OCI-M1 (cell line): ENCODE measurements at regions not wholly inside any gene's neighbourhood (a gene's known extent, or its start where the extent isn't known, plus 50 kb on each side); places are given as distances from the start of the nearest gene placed in this dataset.
A peak's percentile ranks its signal among the peaks of the same experiment; 100 is the strongest.
"Not testable (repeated sequence)": the region's sequence is repeated elsewhere in the genome, so short reads cannot be mapped to it uniquely, and the experiment has no call there.

ENCODE experiments used
- DNase-seq: peaks from one replicate; lab custom pipeline; 2025; lab: John Stamatoyannopoulos, UW

DNA sequence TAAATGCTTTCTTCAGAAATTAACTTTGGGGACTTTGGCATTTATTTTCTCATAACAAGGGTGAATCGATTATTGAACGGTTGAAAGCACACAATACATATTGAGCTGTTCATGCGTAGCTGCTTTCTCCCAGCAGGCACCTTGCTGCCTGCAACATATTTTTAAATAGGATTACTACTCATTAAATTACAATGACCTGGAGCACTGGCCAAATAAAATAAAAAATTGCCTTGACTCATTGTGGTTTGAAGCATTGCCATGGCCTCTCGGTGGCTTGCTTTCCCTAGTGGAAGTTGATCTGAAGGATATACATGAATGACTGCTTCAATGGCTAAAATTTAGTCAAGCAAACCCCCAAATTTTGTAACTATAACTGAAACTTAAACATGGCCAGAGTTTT is 181.6 kb upstream of the NUDT12 start:
- DNase-seq, result peak; percentile 35

DNA sequence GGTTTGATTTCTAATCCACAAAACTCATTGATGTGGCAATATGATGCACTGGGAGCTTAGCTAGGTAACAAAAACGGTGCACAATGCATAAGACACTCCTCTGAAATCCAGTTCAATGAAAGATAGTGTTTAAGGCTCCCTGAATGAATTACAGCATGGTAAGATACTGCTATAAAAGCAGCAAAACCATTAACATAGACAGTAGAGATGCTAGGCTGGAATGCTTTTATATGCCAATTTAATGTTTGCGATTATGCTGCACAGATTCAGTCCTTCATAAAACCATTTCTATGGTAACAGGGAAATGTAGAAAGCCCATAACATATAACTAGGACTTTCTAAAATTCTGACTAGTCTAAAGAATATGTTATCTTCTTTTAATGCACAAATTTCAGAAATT is 180.8 kb upstream of the NUDT12 start:
- DNase-seq, result no peak

DNA sequence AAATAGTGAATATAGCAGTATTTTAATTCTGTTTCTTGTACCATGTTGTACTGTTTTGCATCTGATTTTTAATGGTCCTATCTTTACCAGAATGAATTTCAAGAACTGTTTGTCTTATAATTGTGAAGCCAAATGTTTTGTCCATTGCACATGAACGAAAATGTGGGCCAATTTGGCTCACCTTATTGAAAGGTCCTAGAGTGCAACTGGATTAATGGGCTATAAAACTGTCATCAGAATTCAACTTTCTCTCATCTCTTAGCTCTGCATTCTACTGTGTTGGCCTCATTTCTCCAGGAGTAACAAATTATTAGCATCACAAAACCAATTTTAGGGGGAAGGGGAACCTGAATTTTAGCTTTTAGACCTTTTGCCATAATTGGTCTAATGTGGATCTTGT is 179.4 kb upstream of the NUDT12 start:
- no peak for DNase-seq

DNA sequence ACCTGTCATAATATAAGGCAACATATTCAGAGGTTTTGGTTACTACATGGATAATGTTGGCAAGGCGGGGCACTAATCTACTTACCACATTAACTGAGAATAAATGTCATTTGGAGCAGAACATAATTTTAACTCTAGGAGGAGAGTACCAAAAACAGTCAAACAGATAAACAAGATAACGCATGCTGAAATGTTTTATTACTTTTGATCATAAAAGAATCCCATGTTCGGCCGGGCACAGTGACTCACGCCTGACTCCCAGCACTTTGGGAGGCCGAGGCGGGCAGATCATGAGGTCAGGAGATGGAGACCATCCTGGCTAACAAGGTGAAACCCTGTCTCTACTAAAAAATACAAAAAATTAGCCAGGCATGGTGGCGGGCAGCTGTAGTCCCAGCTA is 173.8 kb upstream of the NUDT12 start:
- DNase-seq, result not testable (repeated sequence)

DNA sequence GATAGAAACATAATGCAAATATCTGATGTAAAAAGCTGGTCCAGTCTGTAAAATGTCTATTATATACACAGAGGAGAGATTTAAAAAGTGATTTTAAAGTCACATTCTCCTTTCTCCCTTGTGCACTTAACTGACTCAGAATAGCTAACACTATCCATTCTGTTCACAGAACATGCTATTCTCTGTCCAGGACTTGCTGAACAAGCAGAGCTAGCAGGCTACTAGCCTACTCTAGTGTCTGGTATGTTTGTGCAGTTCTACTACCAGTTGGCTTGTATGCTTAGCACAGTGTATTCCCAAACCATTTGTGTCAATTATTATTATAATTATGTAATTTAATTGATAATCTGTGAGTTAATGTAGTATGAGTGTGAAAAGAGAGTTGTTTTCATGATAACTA is 161.7 kb upstream of the NUDT12 start:
- DNase-seq, result no peak

DNA sequence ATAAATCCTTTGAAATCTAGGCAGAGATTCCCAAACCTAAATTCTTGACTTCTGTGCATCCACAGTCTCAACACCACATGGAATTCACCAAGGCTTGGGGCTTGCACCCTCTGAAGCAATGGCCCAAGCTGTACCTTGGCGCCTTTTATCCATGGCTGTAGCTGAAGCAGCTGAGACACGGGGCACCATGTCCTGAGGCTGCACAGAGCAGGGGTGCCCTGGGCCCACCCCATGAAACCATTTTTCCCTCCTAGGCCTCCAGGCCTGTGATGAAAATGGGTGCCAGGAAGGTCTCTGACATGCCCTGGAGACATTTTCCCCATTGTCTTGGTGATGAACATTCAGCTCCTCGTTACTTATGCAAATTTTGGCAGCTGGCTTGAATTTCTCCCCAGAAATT is 158.6 kb upstream of the NUDT12 start:
- DNase-seq, result no peak

DNA sequence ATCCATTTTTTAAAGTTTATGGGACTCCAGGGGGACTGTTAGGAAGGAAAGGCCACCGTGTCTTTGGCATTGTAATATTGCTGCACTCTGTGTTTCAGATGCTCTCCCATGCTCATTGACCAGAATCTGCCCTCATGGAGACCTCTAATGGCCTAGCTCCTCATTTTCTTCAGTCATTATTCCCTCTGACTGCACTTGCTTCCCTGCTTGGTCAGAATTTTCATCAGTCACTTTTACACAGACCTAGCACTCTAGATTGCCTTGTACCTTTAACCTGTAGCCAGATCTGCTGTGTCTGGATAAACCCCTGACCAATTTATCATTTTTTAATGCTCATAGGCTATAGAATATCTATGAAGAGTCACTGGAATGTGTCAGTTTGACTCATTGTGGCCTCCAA is 155.5 kb upstream of the NUDT12 start:
- no peak for DNase-seq

DNA sequence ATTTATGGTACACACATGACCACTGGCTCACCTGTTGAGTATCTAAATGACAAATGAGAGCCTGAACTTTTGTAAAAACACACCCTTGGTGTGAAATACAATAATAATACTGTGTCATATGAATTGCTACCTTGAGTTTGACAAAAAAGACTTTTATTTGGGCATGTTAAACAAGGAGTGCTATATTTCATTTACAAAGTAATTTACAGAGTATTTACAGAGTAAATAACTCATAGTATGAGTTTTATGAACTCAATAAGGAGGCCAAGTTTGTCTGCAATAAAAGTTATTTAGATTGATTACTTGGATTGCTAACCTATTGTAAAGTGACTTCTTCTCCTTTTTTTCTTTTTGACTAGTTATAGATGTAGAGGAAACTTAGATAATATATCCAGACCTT is 146.0 kb upstream of the NUDT12 start:
- DNase-seq, result no peak

DNA sequence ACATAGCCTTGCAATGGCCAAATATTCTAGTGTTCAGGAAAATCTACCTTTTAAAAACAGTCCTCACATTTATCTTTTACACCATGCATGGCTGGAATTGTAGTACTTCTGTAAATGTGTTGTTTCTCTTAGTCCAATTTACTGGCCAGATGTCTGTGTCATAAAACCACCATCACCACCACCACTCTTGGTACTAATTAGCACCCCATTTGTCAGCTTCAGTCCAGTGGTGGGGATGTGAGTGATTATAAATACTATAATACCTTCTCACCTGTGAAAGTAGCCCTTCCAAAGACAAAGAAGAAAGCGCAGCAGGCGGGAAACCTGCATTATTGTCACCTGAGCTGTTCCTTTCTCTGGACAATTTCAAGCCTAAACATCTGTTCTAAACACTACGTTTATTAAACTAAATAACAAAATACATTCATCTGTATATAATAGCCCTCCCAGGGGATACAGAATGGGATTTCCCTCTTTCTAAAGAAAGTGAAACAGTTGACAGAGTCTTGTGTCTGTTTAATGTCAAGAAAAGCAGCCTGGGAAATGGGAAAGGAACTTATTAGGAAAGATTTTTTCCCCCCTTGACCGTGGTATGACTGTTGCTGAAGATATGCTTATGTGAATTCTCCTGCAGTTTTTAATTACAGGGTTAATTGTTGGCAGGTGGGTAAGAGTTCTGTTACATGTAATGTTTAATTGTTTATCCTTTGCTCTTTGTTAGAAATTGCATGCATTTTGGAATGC is 144.5 kb upstream of the NUDT12 start:
- DNase-seq, result no peak

DNA sequence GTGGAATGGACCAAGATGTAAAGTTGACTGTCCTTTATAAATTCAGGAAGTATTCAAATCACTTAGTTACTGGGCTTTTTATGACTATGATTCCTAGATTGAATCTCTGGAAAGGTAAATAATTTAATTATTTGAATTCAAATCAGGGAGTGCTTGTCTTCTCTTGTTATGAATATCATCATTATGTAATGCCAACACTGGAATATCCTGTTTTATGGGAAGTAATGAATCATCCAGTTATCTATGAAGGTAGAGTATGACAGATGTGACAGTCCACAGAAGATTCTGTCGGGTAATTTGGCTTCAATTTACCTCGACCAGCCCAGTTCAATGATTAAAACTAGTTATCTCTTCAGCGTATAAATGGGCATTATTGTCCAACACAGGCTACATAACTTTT is 141.0 kb upstream of the NUDT12 start:
- DNase-seq, result no peak

DNA sequence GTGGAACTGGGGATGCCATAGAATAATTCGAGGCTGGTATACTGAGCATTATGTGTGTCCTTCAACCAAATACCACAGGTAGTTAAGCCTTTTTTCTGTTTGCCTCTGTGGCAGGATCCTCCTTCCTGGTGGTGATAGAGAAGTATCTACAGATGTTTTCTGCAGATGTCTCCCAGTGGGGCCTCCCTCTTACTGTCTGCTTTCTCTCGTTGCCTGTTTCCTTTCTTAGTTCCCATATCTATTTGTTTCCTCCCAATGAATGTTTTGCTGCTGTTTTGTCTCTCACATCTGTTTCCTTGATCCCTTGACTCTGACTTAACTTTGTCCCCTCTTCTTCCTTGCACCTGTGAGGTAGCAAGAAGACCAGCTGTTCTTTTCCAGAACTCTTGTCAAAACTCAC is 130.9 kb upstream of the NUDT12 start:
- no peak for DNase-seq

DNA sequence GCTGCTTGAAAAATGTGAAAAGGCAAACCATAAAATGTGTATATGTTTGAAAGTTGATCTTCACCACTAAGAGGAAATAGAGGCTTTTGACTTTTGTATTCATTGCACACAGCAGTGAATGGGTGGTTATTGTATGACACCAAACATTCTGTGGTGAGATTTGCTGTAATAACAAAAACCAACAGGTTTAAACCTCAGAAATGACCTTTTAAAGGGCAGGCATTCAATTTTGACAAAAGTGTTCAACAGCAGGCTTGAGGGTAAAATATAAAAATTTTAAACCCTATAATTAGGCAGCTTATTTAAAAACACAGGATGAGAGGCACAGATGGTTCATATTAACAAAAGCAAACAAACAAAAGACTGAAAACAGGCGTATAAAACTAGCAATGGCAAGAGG is 128.1 kb upstream of the NUDT12 start:
- no peak for DNase-seq

DNA sequence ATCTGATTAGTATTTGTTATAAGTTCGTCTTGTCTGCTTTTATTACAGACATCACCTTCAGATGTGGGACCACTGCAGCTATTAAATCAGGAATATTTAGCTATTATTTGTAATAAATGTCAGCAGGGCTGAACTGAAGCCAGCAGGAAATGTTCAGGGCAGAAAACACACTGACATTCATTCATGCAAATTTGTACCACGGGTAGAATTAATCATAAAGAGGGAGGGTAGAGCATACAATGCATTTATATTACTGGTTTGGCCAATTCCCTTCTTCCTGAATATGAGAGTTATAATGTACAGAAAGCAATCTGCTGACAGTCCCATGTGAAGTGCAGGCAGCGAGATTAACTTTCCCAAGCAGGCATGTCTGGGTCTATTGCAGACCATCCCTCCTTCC is 117.3 kb upstream of the NUDT12 start:
- DNase-seq, result no peak

DNA sequence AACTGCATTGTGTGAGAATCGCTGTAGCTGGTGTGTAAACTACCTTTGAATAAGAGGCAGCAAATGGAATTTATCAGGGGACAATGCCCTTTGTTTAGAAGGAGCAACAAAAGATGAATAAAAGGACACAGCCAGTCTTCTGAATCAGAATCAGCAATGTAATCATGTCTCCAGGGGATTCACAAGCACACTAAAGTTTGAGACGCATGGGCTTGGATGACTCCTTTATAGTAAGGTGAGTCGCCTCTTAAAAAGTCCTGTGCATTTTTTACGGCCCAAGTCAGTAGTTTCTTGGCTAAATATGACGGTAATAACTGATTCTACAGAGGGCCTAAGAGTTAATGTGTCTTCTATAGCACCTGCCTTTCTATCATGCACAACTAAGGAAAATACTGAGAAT is 113.6 kb upstream of the NUDT12 start:
- DNase-seq, result not testable (repeated sequence)

DNA sequence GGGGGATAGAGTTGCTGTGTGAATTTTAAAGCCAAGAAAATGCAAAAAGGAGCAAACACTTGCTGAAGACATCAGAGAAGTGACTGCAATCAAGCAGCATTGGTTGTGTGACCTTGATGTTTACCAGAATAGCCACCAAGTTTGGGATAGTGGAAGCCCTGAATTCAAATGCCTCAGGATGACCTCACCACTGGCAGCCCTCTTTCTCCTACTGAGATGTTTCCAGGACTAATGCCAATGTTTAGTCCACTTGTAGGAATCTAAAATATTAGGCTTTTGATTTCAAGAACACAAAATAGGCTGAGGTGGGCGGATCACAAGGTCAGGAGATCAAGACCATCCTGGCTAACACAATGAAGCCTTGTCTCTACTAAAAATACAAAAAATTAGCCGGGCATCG is 112.2 kb upstream of the NUDT12 start:
- no peak for DNase-seq

DNA sequence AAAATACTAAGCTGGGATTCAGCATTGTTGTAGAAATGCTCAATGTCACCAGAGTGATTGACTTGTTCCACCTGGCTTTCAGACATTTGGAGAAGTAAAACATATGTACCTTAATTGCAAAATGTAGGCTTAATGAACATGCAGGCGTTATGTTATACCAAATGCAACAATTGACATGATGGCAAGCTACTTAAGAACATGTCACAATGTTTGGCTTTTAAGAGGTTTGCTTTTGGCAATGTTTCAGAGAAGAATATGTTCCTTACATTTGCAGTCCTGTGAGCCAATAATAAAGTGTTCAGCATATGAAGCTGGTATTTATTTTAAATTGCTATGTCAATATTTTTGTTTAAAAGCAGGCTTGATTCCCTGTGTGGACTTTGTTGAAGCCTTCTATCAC is 111.7 kb upstream of the NUDT12 start:
- DNase-seq, result no peak

DNA sequence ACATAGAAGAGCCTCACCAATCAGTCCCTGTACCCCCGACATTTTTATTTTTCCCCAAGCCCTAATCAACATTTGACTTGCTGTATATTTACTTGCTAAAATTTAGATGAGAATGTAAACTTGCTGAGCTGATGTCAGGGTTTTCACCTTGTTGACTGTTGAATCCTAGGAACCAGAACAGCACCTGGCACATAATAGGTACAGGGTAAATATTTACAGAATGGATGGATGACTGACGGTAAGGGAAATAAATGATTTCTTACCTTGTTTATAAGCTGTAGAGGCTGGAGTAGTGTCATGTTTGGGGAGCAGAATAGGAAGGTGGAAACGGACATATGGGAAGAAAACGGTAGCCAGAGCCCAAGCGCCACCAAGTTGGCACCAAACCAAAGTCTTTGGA is 107.0 kb upstream of the NUDT12 start:
- DNase-seq, result no peak

DNA sequence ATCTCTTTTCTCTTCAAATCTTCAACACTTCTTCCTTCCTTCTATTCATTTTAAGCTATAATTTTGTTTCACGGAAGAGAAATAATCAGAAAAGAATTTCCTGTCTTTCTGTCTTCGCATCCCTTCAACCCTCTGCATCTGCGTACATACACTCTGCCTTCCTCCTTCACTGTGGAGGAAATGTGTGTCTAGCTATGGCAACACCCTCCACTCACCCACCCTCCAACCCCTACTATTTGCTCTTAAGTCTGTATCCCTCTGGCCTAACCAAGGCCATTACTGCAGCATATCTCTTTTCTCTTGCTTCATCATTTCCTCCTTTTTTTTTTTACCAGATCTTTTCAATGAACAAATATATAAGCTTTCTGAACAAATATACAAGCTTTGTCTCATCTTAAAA is 105.7 kb upstream of the NUDT12 start:
- DNase-seq, result no peak

DNA sequence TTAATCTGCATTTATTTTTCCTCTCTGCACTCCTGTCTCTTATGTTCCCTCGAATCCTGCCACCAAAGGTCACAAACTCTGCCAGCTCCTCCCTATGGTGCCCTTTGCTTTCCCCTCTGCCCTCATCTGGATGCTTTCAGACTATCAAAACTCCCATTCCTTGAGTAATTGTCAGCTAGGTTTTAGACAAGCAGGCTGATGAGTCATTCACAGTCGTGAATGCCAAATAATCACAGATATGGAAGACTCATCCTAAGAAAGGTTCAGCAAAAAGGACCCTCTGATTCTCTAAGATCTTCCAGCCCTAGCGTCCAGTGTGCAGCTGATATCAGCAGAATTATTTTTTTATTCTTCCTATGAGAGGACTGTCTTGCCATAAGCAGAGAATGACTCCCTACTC is 104.5 kb upstream of the NUDT12 start:
- peak; percentile 30 for DNase-seq

DNA sequence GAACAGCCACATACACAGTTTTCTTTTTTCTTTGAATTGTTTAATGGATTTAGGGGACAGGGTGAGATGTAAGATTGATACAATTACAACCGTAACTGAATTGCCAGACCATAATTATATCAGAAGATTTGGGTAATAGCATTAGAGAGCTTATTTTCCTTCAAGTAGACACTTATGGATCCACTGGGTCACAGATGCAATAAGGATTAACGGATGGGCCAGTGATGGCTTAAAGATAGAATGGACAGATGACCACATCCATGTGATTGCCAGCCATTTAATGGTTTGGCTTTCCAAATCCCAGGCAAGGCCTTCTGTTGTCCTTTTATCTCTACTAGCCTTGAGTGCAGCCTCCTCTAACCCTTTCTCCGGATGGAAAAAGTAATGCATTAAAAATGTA is 94.7 kb upstream of the NUDT12 start:
- no peak for DNase-seq

DNA sequence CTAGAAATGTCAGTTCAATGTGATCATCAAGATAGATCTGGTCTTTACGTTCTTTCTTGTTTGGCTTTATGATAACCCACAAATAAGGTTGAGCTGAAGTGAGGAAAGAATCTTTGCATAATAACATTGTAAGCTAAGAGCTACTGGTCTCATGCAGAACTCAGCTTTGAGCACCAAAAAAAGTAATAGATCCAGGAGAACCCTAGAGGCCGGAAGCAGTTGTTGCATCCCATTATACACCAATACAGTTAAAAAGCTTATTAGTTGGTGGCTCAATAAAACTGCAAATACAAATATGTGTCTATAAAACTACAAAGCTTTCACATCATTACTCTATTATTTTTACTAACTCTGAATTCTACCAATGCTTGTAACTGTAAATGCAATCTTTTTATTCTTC is 85.5 kb upstream of the NUDT12 start:
- DNase-seq, result no peak

DNA sequence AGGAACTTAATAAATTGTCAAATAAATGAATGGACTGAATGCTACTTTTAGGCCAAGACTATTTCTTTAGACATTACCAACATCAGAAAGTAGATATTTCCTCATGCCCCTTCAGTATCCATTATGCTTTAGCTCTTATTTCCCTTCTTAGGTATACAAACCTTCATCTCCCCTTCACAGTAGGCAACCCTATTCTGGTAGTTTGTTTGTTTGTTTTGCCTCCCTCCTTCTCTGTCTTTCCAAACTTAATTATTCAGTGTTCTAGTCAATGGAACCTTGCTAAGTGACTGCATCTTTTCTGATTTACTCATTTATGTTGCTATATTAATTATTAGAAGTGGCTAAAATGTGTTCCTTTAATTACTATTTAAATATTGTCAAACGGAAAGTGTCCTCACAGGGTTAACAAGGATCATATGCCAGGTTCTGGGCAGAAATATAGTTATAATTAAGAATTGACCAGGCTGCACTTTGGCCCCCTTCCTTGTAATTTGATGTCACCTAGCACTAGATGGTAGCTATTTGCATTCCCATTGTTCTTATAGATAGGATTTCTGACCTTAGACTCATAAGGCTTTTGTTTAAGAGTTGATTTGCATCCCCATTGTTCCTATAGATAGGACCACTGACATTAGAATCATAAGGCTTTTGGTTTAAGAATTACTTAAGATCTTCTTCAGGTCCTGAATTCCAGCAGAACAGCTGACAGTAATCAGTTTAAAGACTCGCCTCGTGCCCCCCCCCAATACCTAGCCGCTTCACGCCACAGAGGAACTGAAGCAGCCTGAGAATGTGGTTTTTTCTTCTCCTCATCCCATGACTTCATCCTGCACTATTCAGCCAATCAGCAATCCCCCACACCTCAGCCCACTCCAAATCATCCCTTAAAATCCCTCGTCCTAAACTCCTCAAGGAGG is 84.4 kb upstream of the NUDT12 start:
- DNase-seq, result no peak

DNA sequence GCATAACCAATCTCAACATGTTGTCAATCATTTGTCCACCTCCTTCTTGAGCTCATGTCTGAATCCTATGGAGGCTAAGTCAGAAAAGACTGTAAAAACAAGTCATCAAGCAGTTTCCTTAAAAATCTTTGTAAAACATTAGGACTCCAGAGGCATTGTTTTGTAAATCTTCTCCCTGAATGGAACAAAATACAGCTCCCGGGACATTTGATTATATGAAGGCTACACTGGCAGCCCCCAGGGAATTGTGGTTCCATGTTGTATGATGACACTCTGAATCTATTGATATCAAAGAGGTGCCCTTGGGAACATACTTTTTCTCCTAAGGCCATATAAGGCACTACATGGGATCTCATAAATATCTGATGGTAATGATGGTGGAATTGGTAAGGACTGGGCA is 83.2 kb upstream of the NUDT12 start:
- DNase-seq, result no peak

DNA sequence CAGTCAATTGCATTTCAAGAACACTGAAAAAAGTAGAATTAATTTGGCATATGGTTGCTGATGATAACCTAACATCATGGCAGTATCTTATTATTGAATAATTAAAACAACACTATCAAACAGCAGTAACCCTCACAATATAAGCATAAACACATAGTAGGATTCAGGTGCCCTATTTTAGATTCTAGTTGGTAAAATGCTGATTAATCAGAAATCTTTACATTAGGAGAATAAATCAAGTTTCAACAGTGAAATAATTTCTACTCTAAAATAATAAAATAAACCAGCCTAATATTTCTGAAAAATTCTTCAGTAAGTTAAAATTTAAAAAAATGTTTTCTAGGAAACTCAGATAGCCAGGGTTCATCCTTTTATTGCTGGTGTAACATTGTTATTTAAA is 76.4 kb upstream of the NUDT12 start:
- DNase-seq, result no peak
